HEK293 (cell line): ENCODE measurements at regions not wholly inside any gene's neighbourhood (a gene's known extent, or its start where the extent isn't known, plus 50 kb on each side); places are given as distances from the start of the nearest gene placed in this dataset.

Experiments
- CTCF ChIA-PET: fragments of 350-600 bp; formaldehyde crosslinking; extraction: SDS; loops from one replicate; lab custom pipeline; 2021; ENCODE audit warnings: antibody characterized with exemption; lab: Yijun Ruan, JAX
- POLR2A ChIA-PET: fragments of 300-600 bp; formaldehyde crosslinking; extraction: SDS; loops from one replicate; lab custom pipeline; 2020; ENCODE audit warnings: antibody characterized with exemption, inconsistent platforms; lab: Yijun Ruan, JAX
- H3K27ac ChIP-seq: fragments of 200-500 bp; sonication (Bioruptor generic); 2 replicates; pipeline ENCODE4 v1.5.1; 2014; ENCODE audit warnings: low read depth, low read length, control low read depth, inconsistent platforms; ENCODE audit errors: extremely low read depth
- H3K36me3 ChIP-seq, 2 experiments: fragments of 200-500 bp in 1 of 2; sonication (Bioruptor generic) in 1 of 2; 1 replicate in 1 of 2; 2 replicates in 1 of 2; pipeline ENCODE4 v1.5.1; 2014 to 2017; ENCODE audit warnings: inconsistent platforms in 2 of 2, low read length in 2 of 2; ENCODE audit not compliant: control insufficient read depth in 2 of 2, insufficient read depth in 1 of 2
- H3K4me1 ChIP-seq: fragments of 200-500 bp; sonication (Bioruptor generic); 2 replicates; pipeline ENCODE4 v1.5.1; 2014; ENCODE audit warnings: mild to moderate bottlenecking, low read length, inconsistent platforms; ENCODE audit not compliant: control insufficient read depth, insufficient read depth
- H3K4me3 ChIP-seq: 2 replicates; pipeline ENCODE4 v1.5.1; 2011; ENCODE audit warnings: low read depth, mild to moderate bottlenecking, control low read depth, low read length, moderate library complexity
- H3K9me3 ChIP-seq: fragments of 200-500 bp; sonication (Bioruptor generic); 2 replicates; pipeline ENCODE4 v1.5.1; 2014; ENCODE audit warnings: low read depth, low read length, inconsistent platforms; ENCODE audit not compliant: control insufficient read depth, insufficient read depth
- BCL11B ChIP-seq: fragments of 450-650 bp; formaldehyde crosslinking; IDR thresholded peaks from 2 replicates; pipeline ENCODE4 v1.5.1; 2016; ENCODE audit warnings: low read depth, missing biosample characterization, missing genetic modification characterization
- EGR2 ChIP-seq: fragments of 450-650 bp; formaldehyde crosslinking; IDR thresholded peaks from 2 replicates; pipeline ENCODE4 v1.5.1; 2016; ENCODE audit warnings: low read depth, missing biosample characterization, missing genetic modification characterization
- FEZF1 ChIP-seq: fragments of 450-650 bp; formaldehyde crosslinking; IDR thresholded peaks from 2 replicates; pipeline ENCODE4 v1.5.1; 2016; ENCODE audit warnings: missing biosample characterization, missing genetic modification characterization
- SP7 ChIP-seq: fragments of 450-650 bp; formaldehyde crosslinking; IDR thresholded peaks from 2 replicates; pipeline ENCODE4 v1.5.1; 2016; ENCODE audit warnings: missing biosample characterization, missing genetic modification characterization
- ZBTB1 ChIP-seq: fragments of 450-650 bp; formaldehyde crosslinking; IDR thresholded peaks from 2 replicates; pipeline ENCODE4 v1.5.1; 2016; ENCODE audit warnings: missing biosample characterization, missing genetic modification characterization
- ZNF184 ChIP-seq: fragments of 450-650 bp; IDR thresholded peaks from 2 replicates; pipeline ENCODE4 v1.5.1; 2018; ENCODE audit warnings: missing biosample characterization, mild to moderate bottlenecking, missing genetic modification characterization
- ZNF19 ChIP-seq: fragments of 450-650 bp; formaldehyde crosslinking; IDR thresholded peaks from 2 replicates; pipeline ENCODE4; 2016; ENCODE audit warnings: missing biosample characterization, missing genetic modification characterization, low read depth
- ZNF214 ChIP-seq: fragments of 450-650 bp; formaldehyde crosslinking; IDR thresholded peaks from 2 replicates; pipeline ENCODE4 v1.5.1; 2017; ENCODE audit warnings: missing biosample characterization, mild to moderate bottlenecking, missing genetic modification characterization, borderline replicate concordance
- ZNF266 ChIP-seq: fragments of 450-650 bp; formaldehyde crosslinking; IDR thresholded peaks from 2 replicates; pipeline ENCODE4 v1.5.1; 2016; ENCODE audit warnings: missing biosample characterization, missing genetic modification characterization, low read depth
- ZNF335 ChIP-seq: fragments of 450-650 bp; formaldehyde crosslinking; conservative IDR thresholded peaks from 2 replicates; pipeline ENCODE4 v1.5.1; 2016; ENCODE audit warnings: missing biosample characterization, missing genetic modification characterization
- ZNF354C ChIP-seq: fragments of 450-650 bp; formaldehyde crosslinking; IDR thresholded peaks from 2 replicates; pipeline ENCODE4 v1.5.1; 2016; ENCODE audit warnings: missing biosample characterization, missing genetic modification characterization, low read depth, borderline replicate concordance
- ZNF416 ChIP-seq: fragments of 450-650 bp; formaldehyde crosslinking; IDR thresholded peaks from 2 replicates; pipeline ENCODE4 v1.5.1; 2016; ENCODE audit warnings: missing biosample characterization, missing genetic modification characterization
- ZNF501 ChIP-seq: fragments of 450-650 bp; formaldehyde crosslinking; IDR thresholded peaks from 2 replicates; pipeline ENCODE4 v1.5.1; 2016; ENCODE audit warnings: missing biosample characterization, missing genetic modification characterization
- ZNF529 ChIP-seq: fragments of 450-650 bp; formaldehyde crosslinking; IDR thresholded peaks from 2 replicates; pipeline ENCODE4 v1.5.1; 2017; ENCODE audit warnings: missing genetic modification characterization, missing biosample characterization; ENCODE audit not compliant: insufficient replicate concordance
- ZNF544 ChIP-seq: fragments of 450-650 bp; formaldehyde crosslinking; IDR thresholded peaks from 2 replicates; pipeline ENCODE4 v1.5.0; 2017; ENCODE audit warnings: missing biosample characterization, missing genetic modification characterization
- ZNF558 ChIP-seq: fragments of 450-650 bp; formaldehyde crosslinking; IDR thresholded peaks from 2 replicates; pipeline ENCODE4 v1.5.1; 2016; ENCODE audit warnings: missing biosample characterization, missing genetic modification characterization
- ZNF561 ChIP-seq: fragments of 450-650 bp; IDR thresholded peaks from 2 replicates; pipeline ENCODE4 v1.5.1; 2018; ENCODE audit warnings: missing biosample characterization, missing genetic modification characterization, borderline replicate concordance
- TF ChIP-seq, protein P1 (sequence below): fragments of 450-650 bp; formaldehyde crosslinking; IDR thresholded peaks from 2 replicates; pipeline ENCODE4 v1.5.1; 2016; ENCODE audit warnings: missing biosample characterization, missing genetic modification characterization
- TF ChIP-seq, protein P2 (sequence below): fragments of 450-650 bp; formaldehyde crosslinking; IDR thresholded peaks from 2 replicates; pipeline ENCODE4 v1.5.1; 2017; ENCODE audit warnings: missing biosample characterization, missing genetic modification characterization
- TF ChIP-seq, protein P3 (sequence below): fragments of 450-650 bp; formaldehyde crosslinking; conservative IDR thresholded peaks from 2 replicates; pipeline ENCODE4 v1.5.1; 2016; ENCODE audit warnings: low read depth, missing biosample characterization, missing genetic modification characterization
- TF ChIP-seq, protein P4 (sequence below): fragments of 450-650 bp; formaldehyde crosslinking; IDR thresholded peaks from 2 replicates; pipeline ENCODE4 v1.5.1; 2017; ENCODE audit warnings: missing biosample characterization, missing genetic modification characterization

DNA sequence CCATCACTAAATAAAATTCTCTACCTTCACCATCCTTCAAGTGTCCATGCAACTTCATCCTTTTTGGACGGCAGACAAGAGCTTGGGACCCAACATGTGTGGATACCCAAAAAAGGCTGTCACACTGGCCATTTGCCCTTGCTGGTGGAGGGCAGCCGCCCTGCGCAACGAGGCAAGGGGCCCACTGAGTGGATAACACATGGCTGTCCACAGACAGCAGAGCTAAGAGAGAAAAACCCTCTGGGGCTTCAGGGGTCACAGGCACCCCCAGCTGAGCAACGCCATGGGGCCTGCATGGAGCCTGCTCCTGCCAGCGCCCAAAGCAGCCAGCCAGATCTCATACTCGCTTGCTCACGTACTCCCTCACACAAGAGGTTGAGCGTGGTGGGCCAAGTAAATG lies 205.9 kb upstream of the NREP start:
- Histone ChIP-seq H3K36me3 (no peaks in the 10 kb centered on the region), H3K9me3 (no peaks in the 10 kb centered on the region), H3K4me1 (no peaks in the 10 kb centered on the region), H3K4me3 (no peak overlapping the region), H3K27ac (no peak overlapping the region)
- TF ChIP-seq ZNF266 (tag by site-specific recombination) (no peak), ZBTB1 (no peak), ZNF561 (tag by site-specific recombination) (no peak), ZNF529 (tag by site-specific recombination) (no peak), ZNF335 (tag by site-specific recombination) (no peak), ZNF354C (tag by site-specific recombination) (no peak), ZNF214 (no peak), ZNF184 (tag by site-specific recombination) (no peak), ZNF501 (no peak), SP7 (tag by site-specific recombination) (no peak)
- TF ChIP-seq, protein P1, sequence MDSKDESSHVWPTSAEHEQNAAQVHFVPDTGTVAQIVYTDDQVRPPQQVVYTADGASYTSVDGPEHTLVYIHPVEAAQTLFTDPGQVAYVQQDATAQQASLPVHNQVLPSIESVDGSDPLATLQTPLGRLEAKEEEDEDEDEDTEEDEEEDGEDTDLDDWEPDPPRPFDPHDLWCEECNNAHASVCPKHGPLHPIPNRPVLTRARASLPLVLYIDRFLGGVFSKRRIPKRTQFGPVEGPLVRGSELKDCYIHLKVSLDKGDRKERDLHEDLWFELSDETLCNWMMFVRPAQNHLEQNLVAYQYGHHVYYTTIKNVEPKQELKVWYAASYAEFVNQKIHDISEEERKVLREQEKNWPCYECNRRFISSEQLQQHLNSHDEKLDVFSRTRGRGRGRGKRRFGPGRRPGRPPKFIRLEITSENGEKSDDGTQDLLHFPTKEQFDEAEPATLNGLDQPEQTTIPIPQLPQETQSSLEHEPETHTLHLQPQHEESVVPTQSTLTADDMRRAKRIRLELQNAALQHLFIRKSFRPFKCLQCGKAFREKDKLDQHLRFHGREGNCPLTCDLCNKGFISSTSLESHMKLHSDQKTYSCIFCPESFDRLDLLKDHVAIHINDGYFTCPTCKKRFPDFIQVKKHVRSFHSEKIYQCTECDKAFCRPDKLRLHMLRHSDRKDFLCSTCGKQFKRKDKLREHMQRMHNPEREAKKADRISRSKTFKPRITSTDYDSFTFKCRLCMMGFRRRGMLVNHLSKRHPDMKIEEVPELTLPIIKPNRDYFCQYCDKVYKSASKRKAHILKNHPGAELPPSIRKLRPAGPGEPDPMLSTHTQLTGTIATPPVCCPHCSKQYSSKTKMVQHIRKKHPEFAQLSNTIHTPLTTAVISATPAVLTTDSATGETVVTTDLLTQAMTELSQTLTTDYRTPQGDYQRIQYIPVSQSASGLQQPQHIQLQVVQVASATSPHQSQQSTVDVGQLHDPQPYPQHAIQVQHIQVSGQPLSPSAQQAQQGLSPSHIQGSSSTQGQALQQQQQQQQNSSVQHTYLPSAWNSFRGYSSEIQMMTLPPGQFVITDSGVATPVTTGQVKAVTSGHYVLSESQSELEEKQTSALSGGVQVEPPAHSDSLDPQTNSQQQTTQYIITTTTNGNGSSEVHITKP (tag by site-specific recombination): no peak
- CTCF ChIA-PET: no interaction called here
- POLR2A ChIA-PET: no interaction called here

DNA sequence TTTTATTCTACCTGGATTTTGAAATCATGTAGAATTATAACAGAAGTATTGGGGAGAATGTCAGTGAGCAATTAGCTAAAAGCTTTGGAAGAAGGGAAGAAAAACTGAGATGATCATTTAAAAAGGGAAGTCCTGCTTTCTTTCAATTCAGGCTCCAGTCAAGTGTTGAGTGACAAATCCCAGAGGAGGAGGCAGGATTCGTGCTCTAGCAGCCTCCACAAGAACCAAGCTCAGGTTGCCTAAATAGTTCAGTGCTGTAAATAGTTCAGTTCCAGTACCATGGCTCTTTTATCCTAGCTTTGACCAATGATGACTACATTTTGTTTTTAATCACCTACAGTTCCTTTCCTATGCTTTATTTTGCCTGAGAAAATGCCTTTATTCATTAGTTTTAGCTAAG lies 204.9 kb upstream of the NREP start:
- no peaks in the 10 kb centered on the region for H3K36me3 ChIP-seq
- no peaks in the 10 kb centered on the region for H3K4me1 ChIP-seq
- no peak overlapping the region for H3K27ac ChIP-seq
- ChIA-PET CTCF (interaction anchor here (0.6 kb wide), 1 partner anchor 186 kb away, joined by 3 read pairs; no protein-coding TSS in a partner anchor), POLR2A (no interaction called here)
- H3K4me3 ChIP-seq: no peak overlapping the region
- TF ChIP-seq, protein P2, sequence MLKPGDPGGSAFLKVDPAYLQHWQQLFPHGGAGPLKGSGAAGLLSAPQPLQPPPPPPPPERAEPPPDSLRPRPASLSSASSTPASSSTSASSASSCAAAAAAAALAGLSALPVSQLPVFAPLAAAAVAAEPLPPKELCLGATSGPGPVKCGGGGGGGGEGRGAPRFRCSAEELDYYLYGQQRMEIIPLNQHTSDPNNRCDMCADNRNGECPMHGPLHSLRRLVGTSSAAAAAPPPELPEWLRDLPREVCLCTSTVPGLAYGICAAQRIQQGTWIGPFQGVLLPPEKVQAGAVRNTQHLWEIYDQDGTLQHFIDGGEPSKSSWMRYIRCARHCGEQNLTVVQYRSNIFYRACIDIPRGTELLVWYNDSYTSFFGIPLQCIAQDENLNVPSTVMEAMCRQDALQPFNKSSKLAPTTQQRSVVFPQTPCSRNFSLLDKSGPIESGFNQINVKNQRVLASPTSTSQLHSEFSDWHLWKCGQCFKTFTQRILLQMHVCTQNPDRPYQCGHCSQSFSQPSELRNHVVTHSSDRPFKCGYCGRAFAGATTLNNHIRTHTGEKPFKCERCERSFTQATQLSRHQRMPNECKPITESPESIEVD (tag by site-specific recombination): no peak
- TF ChIP-seq ZNF19 (tag by site-specific recombination) (no peak), ZNF558 (tag by site-specific recombination) (no peak), ZNF416 (tag by site-specific recombination) (no peak), FEZF1 (tag by site-specific recombination) (no peak), EGR2 (no peak), ZNF544 (tag by site-specific recombination) (no peak), BCL11B (tag by site-specific recombination) (no peak)
- TF ChIP-seq, protein P3, sequence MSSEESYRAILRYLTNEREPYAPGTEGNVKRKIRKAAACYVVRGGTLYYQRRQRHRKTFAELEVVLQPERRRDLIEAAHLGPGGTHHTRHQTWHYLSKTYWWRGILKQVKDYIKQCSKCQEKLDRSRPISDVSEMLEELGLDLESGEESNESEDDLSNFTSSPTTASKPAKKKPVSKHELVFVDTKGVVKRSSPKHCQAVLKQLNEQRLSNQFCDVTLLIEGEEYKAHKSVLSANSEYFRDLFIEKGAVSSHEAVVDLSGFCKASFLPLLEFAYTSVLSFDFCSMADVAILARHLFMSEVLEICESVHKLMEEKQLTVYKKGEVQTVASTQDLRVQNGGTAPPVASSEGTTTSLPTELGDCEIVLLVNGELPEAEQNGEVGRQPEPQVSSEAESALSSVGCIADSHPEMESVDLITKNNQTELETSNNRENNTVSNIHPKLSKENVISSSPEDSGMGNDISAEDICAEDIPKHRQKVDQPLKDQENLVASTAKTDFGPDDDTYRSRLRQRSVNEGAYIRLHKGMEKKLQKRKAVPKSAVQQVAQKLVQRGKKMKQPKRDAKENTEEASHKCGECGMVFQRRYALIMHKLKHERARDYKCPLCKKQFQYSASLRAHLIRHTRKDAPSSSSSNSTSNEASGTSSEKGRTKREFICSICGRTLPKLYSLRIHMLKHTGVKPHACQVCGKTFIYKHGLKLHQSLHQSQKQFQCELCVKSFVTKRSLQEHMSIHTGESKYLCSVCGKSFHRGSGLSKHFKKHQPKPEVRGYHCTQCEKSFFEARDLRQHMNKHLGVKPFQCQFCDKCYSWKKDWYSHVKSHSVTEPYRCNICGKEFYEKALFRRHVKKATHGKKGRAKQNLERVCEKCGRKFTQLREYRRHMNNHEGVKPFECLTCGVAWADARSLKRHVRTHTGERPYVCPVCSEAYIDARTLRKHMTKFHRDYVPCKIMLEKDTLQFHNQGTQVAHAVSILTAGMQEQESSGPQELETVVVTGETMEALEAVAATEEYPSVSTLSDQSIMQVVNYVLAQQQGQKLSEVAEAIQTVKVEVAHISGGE (tag by site-specific recombination): no peak
- TF ChIP-seq, protein P4, sequence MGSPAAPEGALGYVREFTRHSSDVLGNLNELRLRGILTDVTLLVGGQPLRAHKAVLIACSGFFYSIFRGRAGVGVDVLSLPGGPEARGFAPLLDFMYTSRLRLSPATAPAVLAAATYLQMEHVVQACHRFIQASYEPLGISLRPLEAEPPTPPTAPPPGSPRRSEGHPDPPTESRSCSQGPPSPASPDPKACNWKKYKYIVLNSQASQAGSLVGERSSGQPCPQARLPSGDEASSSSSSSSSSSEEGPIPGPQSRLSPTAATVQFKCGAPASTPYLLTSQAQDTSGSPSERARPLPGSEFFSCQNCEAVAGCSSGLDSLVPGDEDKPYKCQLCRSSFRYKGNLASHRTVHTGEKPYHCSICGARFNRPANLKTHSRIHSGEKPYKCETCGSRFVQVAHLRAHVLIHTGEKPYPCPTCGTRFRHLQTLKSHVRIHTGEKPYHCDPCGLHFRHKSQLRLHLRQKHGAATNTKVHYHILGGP (tag by site-specific recombination): no peak
- no peaks in the 10 kb centered on the region for H3K9me3 ChIP-seq
